ENCODE measurements at regions not wholly inside any gene's neighbourhood (a gene's known extent, or its start where the extent isn't known, plus 50 kb on each side); places are given as distances from the start of the nearest gene placed in this dataset.

DNA sequence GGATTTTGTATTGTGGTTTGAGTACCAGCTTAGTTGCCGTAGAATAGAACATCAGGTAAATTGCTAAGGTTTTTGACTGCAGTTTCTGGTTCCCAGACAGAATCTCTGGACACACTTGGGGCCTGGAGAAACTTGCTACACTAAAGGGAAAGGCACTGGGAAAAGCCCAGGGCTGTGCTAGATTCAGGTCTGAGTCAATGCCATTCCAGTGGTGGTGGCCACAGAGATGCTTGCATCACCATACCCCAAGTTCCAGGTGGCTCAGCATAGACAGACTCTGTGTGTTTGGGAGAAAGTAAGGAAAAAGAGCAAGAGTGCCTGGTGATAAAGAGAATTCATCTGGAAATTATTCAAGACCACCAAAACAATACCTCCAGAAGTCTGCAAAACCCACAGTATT, 120.6 kb downstream of the HMHB1 start:
- ATAC-seq = no peak
- TF ChIP-seq CTCF (IDR thresholded peaks at IDR 0.05) = no peak
- intact Hi-C loops (cut with DNase I, micrococcal nuclease) = no loop called here

GRCh38 chr5:143933451-143933850, 121.5 kb downstream of the HMHB1 start:
- ATAC-seq (no peak), DNase-seq (no peak)
- H3K4me1 ChIP-seq (ENCODE audit: low read depth) = no peaks in the 10 kb centered on the region
- intact Hi-C loops (cut with DNase I, micrococcal nuclease) = no loop called here
- H3K4me3 ChIP-seq = no peak overlapping the region
- no peak for TF ChIP-seq CTCF (IDR thresholded peaks at IDR 0.05)
- H3K36me3 ChIP-seq (ENCODE audit: low read depth) = no peaks in the 10 kb centered on the region
- H3K9me3 ChIP-seq = peaks cover 12% of the 10 kb centered on the region

More for the DNA sequence above, 120.6 kb downstream of the HMHB1 start:
- Histone ChIP-seq H3K4me3 (no peak overlapping the region), H3K4me1 (ENCODE audit: low read depth) (no peaks in the 10 kb centered on the region), H3K9me3 (peaks cover 12% of the 10 kb centered on the region), H3K36me3 (ENCODE audit: low read depth) (no peaks in the 10 kb centered on the region)
- no peak for DNase-seq

- H3K4me1 ChIP-seq (ENCODE audit: low read depth) = no peaks in the 10 kb centered on the region
- no peak for TF ChIP-seq CTCF (IDR thresholded peaks at IDR 0.05)
- DNase-seq = no peak
- H3K36me3 ChIP-seq (ENCODE audit: low read depth) = no peaks in the 10 kb centered on the region
- intact Hi-C loops (cut with DNase I, micrococcal nuclease) = no loop called here
- H3K4me3 ChIP-seq = no peak overlapping the region
- H3K9me3 ChIP-seq = peaks cover 12% of the 10 kb centered on the region
- ATAC-seq = no peak
Observed at GRCh38 chr5:143934821-143935220, 122.9 kb downstream of the HMHB1 start.

GRCh38 chr5:143938230-143938629, 126.3 kb downstream of the HMHB1 start:
- no peak for TF ChIP-seq CTCF (IDR thresholded peaks at IDR 0.05)
- DNase-seq (no peak), ATAC-seq (no peak)
- H3K9me3 ChIP-seq = peaks cover 15% of the 10 kb centered on the region
- no peaks in the 10 kb centered on the region for H3K36me3 ChIP-seq (ENCODE audit: low read depth)
- intact Hi-C loops (cut with DNase I, micrococcal nuclease) = no loop called here
- H3K4me3 ChIP-seq = no peak overlapping the region
- H3K4me1 ChIP-seq (ENCODE audit: low read depth) = no peaks in the 10 kb centered on the region

DNA sequence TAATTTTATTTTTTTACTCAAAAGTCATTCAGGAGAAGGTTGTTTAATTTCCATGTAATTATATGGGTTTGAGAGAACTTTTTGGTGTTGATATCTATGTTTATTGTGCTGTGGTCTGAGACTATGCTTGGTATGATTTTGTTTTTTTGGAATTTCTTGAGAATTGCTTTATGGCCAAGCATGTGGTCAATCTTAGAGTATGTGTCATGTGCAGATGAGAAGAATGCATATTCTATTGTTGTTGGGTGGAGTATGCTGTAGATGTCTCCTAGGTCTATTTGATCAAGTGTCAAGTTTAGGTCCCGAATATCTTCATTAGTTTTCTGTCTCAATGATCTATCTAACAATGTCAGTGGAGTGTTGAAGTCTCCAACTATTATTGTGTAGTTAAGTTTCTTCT, 134.9 kb downstream of the HMHB1 start:
- Histone ChIP-seq H3K4me1 (ENCODE audit: low read depth) (no peaks in the 10 kb centered on the region), H3K4me3 (no peak overlapping the region), H3K36me3 (ENCODE audit: low read depth) (no peaks in the 10 kb centered on the region), H3K9me3 (peaks cover 9% of the 10 kb centered on the region)
- no peak for TF ChIP-seq CTCF (IDR thresholded peaks at IDR 0.05)
- no peak for DNase-seq
- intact Hi-C loops (cut with DNase I, micrococcal nuclease) = no loop called here
- no peak for ATAC-seq

GRCh38 chr5:143947313-143947712, 135.4 kb downstream of the HMHB1 start:
- H3K36me3 ChIP-seq (ENCODE audit: low read depth) = no peaks in the 10 kb centered on the region
- H3K9me3 ChIP-seq = peaks cover 8% of the 10 kb centered on the region
- H3K4me3 ChIP-seq = no peak overlapping the region
- no peaks in the 10 kb centered on the region for H3K4me1 ChIP-seq (ENCODE audit: low read depth)
- ATAC-seq = no peak
- intact Hi-C loops (cut with DNase I, micrococcal nuclease) = no loop called here
- TF ChIP-seq CTCF (IDR thresholded peaks at IDR 0.05) = no peak
- no peak for DNase-seq

Measured in mucosa of descending colon (tissue), 3 donors.